GM21529 (cell line): ENCODE measurements at regions not wholly inside any gene's neighbourhood (a gene's known extent, or its start where the extent isn't known, plus 50 kb on each side); places are given as distances from the start of the nearest gene placed in this dataset.
"Not testable (repeated sequence)": the region's sequence is repeated elsewhere in the genome, so short reads cannot be mapped to it uniquely, and the experiment has no call there.

Experiments
- ATAC-seq: cut with Tn5 transposase; IDR thresholded peaks from one replicate; pipeline ENCODE4 v1.9.1; 2021; ENCODE audit not compliant: unreplicated experiment

DNA sequence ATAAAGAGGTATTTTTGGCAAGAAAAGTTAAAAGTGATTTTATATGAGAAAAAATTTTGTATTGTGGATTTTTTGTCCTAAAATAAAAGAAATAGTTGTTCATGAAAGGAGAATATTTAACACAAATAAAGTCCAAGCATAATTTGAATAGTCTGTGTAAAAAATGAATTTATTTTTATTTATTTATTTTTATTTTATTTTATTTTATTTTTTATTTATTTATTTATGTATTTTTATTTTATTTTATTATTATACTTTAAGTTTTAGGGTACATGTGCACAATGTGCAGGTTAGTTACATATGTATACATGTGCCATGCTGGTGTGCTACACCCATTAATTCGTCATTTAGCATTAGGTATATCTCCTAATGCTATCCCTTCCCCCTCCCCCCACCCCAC lies 948.9 kb upstream of the ADGRB3 start:
- ATAC-seq: not testable (repeated sequence)

DNA sequence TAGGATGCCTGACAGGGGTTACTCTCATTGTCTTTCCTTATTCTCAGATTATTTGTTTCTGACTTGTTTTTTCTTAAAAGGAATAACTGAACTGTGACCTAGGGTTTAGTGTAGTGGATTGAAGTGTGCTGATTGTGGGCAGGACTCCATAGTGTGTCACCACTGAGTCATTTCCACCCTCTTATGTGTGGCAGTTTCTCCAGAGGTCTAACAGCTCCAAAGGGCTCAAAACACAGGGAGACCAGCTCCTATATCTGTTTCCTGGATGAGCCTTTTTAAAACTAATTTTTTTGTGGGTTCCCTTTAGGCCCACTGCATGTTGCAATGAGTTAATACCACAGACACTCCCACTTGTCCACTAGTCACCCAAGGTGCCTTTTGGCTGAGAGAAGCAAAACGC lies 951.1 kb upstream of the ADGRB3 start:
- no peak for ATAC-seq

DNA sequence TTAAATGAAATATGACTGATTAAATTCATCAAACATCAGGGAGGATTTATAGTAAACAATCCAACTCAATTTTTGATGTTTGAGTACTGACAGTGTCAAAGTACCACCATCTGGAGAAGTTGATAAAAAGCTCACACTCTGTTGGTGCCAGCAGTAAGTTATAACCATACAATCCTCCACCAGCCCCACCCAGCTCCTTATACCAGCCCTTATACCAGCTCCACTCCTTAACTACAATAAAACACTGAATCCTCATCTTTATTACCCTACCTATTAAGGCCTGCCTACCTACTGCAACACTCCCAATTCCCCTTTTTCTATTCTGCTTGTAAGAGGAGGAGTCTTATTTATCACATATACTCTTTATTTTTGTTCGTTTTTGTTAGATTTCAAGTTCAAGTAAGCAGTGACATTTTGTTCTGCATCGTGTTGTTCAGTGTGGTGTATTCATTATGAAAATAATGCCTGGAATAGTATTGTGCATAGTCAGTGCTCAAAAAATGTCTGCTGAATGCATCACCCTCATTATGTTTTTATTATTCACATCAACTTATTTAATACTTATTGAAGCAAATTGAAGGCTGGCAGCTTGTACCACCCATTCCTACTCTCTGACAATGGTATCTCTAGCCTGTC lies 954.7 kb upstream of the ADGRB3 start:
- no peak for ATAC-seq

DNA sequence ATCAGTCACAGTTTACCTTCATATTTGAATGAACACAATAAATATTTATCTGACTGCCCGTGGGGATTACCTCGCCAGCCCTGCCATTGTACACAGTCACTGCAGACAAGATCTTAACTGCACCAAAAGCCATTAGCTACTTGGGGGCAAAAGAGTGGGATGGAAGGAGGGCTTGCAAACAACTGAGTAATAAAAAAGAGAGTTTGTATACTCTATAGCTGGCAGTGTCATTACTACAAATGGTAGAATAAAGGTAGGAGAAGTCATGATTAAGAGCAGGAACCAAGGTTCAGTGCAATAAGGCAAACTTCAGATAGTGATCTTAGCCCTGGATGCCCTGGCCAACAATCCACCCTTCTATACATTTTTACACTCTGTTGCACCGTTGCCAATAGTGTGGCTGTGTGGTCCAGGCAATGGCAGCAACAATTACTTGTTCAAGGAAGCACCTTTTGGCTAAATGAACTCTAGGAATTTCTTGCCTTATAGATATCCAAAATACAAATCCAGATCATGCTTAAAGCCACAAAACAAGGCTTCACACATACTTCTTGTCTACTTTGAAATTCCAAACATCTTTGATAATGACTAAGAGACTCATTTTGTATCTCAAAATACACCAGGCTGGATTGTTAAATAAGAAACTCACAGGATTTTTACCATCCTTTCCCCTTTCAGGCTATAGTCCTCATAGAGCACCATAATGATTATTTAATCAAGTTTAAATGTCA lies 955.4 kb upstream of the ADGRB3 start:
- ATAC-seq: no peak

DNA sequence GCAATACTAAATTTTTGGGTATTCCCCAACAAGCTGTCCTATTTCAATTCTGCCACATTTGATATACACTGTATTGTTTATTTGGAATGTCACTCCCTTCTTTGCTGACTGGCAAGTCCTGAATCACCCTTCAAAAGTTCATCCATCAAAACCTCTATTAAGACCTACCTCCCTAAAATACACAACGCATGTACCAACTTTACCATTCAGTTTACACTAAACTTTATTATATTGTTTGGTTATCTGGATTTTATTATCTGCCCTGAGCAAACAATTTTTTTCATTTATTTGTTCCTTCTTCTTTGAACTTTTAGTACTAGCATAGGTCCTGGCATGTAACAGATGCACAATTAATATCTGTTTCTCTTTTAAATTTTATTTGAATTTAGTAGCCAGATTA lies 958.2 kb upstream of the ADGRB3 start:
- no peak for ATAC-seq

DNA sequence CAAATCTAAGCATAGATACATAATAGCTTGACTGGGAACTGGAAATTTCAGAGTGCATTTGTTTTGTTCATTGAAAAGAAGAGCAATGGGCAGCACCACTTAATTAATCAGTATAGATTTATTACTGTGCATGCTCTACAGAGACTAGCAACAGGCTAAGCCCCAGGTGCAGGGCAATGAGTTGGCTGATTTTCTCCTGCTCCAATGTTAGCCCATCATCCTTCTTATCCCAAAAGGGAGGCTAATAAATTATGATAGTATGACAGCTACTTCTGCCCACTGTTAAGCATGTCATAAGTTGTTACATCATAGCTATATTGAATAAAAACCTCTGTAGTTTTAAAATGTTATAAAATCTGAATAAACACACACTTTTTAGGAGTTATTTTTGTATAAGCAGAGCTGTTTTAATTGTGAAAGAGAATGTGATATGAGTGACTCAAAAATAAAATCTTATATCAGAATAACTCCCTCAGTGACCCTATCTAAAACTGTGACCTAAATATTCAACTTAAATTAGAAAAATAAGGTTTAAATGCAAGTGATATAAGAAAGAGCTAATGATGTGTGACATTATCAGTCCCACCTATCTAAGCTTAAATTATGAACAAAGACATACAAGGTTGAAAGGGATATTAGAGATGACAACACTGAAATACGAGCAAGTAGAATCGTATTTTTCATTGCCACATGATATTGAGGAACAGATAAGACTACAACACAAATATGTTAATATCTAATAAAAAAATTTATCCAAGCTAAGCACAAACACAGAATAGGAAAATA lies 967.3 kb upstream of the ADGRB3 start:
- no peak for ATAC-seq

DNA sequence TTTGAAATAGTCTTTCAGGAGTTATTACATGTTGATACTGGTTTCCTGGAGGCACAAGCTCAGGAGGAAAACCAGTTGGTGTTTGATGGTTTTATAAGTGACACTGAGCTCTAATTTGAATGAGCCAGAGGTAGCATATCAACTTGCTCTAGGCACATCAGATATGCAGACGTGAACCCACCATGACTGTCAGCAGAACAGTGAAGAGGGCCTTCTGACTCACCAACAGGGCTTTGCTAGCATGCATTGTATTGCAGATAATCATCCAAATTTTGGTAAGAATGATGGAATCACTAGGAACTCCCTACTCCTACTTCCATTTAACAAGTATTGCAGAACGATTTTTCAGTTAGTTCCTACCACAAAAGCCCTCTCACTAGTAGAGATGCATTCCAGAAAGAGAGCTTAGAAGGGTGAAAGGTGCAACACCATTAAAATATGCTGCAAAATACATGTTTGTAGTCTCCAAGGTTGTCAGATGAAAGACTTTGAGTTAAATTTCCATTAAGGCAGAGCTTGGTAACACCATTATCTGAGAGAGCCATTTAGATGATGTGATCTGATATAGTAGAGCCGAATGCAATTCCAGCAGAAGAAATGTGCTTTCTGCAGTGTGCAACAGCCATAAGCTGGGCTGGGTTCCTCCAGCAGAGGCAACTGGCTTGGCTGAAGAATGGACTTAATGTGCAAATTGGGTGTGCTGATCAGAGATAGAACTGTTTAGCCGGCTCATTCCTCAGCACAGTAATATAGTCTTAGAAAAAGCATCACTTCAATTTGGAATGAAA lies 968.7 kb upstream of the ADGRB3 start:
- ATAC-seq: no peak

DNA sequence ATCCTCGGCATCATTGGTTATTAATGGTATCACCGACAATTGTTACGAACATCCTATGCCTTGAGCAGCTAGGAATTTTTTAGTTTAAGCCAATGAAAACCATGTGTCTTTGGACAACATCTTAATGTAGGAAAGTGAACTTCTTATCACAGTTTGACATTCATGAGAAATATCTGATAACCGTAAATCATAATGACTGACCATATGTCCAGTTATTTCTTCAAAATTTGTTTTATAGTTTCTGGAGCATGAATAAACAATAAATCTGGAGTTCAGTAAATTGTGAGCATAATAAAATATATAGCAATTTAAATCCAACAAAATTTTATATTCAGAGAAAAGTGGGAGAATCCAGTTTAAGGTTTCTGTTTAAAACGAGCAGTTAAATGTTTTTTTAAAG lies 970.1 kb upstream of the ADGRB3 start:
- ATAC-seq: no peak

DNA sequence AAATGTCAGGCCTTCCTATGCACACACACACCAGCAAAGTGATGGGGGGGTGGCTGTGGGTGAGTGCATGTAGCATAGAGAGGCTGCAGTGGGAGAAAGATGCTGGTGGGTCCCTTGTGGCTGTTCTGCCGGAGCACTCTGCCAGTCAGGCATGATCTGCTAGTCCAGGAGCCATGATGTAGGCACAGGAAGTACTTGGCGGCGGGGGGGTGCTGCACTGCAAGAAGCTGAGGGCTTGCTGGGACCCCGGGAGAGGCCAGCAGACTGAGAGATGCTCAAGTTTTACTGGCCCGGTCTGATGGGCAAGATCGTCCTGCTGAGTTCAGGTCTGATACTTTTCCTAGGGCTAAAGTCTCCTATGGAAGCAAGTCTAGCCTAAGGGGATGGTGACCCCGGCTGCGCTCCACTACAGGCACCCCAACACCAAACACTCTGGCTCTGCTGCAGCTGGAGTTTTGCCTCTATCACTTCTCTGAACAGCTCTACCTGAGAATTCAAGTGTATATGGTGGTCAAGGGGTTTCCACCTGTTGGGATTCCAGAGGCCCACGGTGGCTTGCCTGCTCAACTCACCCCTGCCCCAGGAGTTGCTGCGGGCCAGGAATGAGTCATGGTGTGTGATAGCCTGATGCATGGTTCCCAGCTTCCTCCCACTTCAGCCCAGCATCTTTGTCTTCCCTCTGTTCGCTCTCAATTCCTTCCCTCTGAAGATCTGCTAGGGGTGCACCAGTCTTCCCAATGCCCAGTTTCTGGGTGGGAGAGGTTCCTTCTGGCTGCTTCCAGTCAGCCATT lies 971.8 kb upstream of the ADGRB3 start:
- no peak for ATAC-seq

DNA sequence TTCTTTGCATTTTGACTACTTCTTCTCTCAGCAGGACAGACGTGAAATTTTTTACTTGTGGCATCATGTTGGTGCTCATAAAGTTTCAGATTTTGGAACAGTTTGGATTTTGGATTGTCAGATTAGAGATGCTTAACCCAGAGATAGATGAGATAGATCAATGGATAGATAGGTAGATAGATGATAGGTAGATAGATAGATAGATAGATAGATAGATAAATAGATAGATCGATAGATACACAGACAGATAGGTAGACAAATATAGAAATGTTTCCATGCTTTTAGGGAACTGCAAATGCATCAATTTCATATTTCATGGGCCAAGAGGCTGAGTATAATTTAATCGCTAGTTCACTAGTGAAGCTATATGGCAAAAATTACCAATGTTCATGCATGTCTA lies 981.5 kb upstream of the ADGRB3 start:
- no peak for ATAC-seq

DNA sequence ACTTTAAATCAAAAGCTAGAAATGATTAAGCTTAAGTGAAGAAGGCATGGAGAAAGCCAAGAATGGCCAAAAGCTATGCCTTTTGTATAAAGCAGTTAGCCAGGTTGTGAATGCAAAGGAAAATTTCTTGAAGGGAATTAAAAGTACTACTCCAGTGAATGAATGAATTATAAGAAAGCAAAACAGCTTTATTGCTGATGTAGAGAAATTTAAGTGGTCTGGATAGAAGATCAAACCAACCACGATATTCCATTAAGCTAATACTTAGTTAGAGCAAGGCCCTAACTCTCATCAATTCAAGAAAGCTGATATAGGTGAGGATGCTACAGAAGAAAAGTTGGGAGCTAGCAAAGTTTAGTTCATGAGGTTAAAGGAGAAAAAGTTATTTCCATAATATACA lies 988.5 kb upstream of the ADGRB3 start:
- ATAC-seq: no peak

DNA sequence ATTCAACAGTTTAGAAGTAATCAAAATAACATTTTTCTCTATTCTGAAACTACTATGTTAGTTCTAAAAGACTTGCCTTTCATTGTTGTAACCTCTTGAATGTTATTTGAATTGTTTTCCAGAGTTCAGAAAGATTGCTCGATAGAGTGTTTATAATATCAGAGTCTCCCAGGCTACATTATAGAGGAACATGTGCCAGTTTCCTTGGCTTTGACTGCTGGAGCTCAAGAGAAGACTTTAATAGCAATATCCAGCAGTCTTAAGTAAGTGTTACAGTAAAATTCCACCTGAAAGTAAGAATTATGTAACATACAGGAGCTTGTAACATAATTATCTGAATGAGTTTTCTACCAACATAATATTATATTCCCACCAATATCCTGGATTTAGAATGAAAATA lies 991.8 kb upstream of the ADGRB3 start:
- ATAC-seq: no peak

DNA sequence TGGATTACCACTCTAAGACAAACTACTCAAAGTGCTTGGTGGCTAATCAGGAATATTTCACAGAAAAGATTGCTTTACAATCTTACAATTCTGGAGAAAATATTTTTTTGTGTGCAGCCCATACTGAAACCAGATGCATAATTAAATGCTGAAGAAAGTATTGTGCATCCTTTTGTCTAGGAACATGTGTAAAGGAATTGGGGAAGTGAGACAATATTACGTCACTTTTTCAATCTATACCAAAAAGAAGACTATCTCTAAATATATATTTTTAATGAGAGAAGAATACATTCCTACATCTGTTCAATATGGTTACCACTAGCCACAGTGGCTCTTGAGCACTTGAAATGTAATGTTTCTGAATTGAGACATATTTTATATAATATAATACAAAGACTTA lies 992.5 kb upstream of the ADGRB3 start:
- ATAC-seq: no peak

DNA sequence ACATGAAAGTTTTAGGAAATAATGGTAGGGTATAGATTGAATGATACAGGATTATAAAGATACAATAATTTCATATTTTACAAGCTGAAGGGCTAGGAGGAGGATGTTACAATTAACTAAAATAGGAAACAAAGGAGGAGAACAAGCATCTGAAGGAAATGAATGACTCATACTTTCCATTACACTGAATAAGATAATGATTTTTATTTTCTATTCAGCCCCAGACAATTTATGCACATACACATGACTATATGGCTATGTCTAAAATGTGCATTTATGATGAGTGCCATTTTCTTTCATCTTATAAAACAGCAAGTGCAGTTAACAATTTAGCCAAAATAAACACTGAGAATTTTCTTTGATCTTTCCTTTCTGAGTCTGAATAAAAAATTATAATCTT lies 994.6 kb upstream of the ADGRB3 start:
- no peak for ATAC-seq

DNA sequence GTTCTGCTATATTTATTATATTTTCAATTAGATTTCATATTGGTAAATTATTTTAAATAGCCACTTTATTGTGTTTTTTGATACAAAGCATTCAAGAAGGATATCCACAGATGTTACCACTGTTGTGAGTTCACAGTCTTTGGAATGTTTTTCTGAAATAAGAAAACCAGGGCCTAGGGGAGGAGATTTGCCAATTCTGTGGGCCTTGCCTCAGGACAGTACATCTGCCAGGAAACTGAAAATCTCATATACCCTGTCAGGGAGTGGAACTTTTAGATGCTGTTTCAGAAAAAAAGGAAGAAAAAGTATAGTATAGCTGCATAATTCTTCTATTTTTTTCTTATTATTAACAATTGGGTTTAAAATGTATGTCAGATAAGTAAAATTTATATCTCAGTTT lies 995.9 kb upstream of the ADGRB3 start:
- no peak for ATAC-seq

DNA sequence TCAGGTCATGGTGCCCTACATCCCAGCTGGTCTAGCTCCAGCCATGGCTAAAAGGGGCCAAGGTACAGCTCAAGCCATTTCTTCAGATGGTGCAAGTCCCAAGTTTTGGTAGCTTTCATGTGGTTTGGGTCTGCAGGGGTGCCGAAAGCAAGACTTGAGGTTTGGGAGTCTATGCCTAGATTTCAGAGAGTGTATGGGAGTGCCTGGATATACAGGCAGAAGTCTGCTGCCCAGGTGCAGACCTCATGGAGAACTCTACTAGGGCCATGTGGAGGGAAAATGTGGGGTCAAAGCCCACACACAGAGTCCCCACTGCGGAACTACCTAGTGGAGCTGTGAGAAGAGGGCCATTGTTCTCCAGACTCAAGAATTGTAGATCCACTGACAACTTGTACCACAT lies 1000.9 kb upstream of the ADGRB3 start:
- ATAC-seq: no peak

DNA sequence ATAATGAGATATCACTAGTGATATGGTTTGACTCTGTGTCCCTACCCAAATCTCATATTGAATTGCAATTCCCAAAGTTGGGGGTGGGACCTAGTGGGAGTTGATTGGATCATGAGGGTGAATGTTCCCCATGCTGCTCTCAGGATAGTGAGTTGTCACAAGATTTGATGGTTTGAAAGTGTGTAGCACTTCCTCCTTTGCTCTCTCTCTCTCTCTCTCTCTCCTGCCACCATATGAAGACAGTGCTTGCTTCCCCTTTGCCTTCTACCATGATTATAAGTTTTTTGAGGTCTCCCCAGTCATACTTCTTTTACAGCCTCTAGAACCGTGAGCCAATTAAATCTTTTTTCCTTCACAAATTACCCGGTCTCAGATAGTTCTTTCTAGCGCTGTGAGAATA lies 1002.0 kb upstream of the ADGRB3 start:
- no peak for ATAC-seq

DNA sequence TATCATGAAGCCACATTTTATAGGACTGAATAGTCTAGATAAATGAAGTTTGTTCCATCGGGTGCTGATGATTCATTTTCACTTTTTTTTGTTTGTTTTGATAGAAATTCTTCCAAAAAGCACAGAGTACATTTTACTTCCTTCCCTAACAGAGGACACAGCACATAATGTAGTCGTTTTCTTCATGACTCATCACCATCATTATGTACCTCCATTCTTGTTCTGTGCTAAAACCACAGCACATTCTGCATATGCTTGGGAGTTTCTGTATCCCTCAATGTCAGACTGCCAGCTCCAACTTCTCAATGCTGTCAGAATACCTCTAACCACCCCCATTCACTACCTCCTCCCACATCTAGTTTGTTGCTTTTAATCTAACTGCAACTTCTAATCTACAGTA lies 1004.9 kb upstream of the ADGRB3 start:
- ATAC-seq: no peak

DNA sequence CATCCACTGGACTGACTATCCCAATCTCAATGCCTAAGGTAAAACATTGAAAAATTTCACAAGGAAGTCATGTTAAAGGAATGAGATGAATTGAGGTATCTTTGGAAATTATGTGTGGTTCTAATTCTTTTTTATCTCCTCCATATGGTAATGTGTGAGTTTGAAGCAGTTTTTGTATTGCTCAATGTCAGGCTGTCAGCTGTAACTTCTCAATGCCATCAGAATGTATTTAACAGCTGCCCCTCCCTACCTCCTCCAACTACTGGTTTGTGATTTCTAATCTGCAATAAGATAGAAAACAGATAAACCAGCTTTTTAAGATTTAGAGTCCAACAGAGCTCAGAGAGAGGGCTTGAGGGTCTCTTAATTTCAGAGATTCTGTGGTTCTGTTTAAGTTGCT lies 1005.8 kb upstream of the ADGRB3 start:
- no peak for ATAC-seq

DNA sequence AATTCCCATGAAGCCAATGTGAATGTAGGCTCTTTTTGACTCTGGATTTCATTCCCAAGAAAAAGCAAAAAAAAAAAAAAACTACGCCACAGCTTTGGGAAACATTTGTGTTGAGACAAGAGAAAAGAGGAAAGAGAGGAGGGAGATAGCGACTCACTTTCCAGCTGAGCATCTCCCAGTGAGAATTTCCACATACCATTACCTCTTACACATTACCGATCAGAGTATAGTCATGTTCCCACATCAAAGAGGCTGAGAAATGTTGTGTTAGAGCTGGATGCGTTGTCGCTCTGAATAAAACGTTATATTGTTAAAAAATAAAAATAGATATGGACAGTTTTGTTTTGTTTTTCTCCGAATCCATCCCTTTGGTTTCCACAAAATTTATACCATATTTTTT lies 1019.3 kb upstream of the ADGRB3 start:
- no peak for ATAC-seq
